ENCODE measurements at regions not wholly inside any gene's neighbourhood (a gene's known extent, or its start where the extent isn't known, plus 50 kb on each side); places are given as distances from the start of the nearest gene placed in this dataset.

GRCh38 chr4:83661359-83661758 is 125.5 kb downstream of the GPAT3 start:
- no peaks in the 10 kb centered on the region for H3K9me3 ChIP-seq (ENCODE audit: control insufficient read depth, insufficient read depth, low read depth, low read length)
- no TSS peak for BruUV-seq (replicated peaks)
- DNase-seq (ENCODE audit: low read depth, low spot score), result no peak
- H3K27me3 ChIP-seq (ENCODE audit: control insufficient read depth, insufficient read depth, low read length), result no peaks in the 10 kb centered on the region
- H3K27ac ChIP-seq (ENCODE audit: low read length), result no peak overlapping the region
- no peak overlapping the region for H3K4me3 ChIP-seq (ENCODE audit: low read depth in 2 of 2, low read length in 2 of 2)
- no peaks in the 10 kb centered on the region; the same call in 1 of the 2 replicates for H3K36me3 ChIP-seq (ENCODE audit: control insufficient read depth, insufficient read depth, low read length)
- POLR2A ChIA-PET, result no interaction called here
- intact Hi-C loops (cut with micrococcal nuclease; ENCODE audit: unreplicated experiment) (no loop called here), in situ Hi-C loops (cut with HindIII; ENCODE audit: low pct_unique_long_range_greater_than_20kb, low sequenced_read_pairs) (no loop called here)
- no peak for TF ChIP-seq POLR2AphosphoS5 (IDR thresholded peaks at IDR 0.05; ENCODE audit: low read depth, low read length)
- TF ChIP-seq REST (IDR thresholded peaks at IDR 0.05; ENCODE audit: insufficient read depth in 1 of 2, low read depth in 2 of 2, low read length in 1 of 2), result no peak
- no peak for TF ChIP-seq CTCF (IDR thresholded peaks at IDR 0.05)
- no peak for TF ChIP-seq SIN3A (IDR thresholded peaks at IDR 0.05; ENCODE audit: borderline replicate concordance, insufficient read depth, low read depth, low read length)
- no peak for TF ChIP-seq TCF7L2 (IDR thresholded peaks at IDR 0.05; ENCODE audit: low read depth, low read length)
- no peak for ATAC-seq
- CTCF ChIA-PET, result no interaction called here
- H3K4me1 ChIP-seq (ENCODE audit: control insufficient read depth, insufficient read depth, low read length), result no peaks in the 10 kb centered on the region

- ChIA-PET POLR2A (no interaction called here), CTCF (no interaction called here)
- TF ChIP-seq POLR2AphosphoS5 (IDR thresholded peaks at IDR 0.05; ENCODE audit: low read depth, low read length) (no peak), CTCF (IDR thresholded peaks at IDR 0.05) (no peak), TCF7L2 (IDR thresholded peaks at IDR 0.05; ENCODE audit: low read depth, low read length) (no peak), SIN3A (IDR thresholded peaks at IDR 0.05; ENCODE audit: borderline replicate concordance, insufficient read depth, low read depth, low read length) (no peak), REST (IDR thresholded peaks at IDR 0.05; ENCODE audit: insufficient read depth in 1 of 2, low read depth in 2 of 2, low read length in 1 of 2) (no peak)
- no peaks in the 10 kb centered on the region for H3K27me3 ChIP-seq (ENCODE audit: control insufficient read depth, insufficient read depth, low read length)
- intact Hi-C loops (cut with micrococcal nuclease; ENCODE audit: unreplicated experiment) (no loop called here), in situ Hi-C loops (cut with HindIII; ENCODE audit: low pct_unique_long_range_greater_than_20kb, low sequenced_read_pairs) (no loop called here)
- no peak overlapping the region for H3K4me3 ChIP-seq (ENCODE audit: low read depth in 2 of 2, low read length in 2 of 2)
- H3K27ac ChIP-seq (ENCODE audit: low read length), result no peak overlapping the region
- no peaks in the 10 kb centered on the region for H3K9me3 ChIP-seq (ENCODE audit: control insufficient read depth, insufficient read depth, low read depth, low read length)
- H3K36me3 ChIP-seq (ENCODE audit: control insufficient read depth, insufficient read depth, low read length), result no peaks in the 10 kb centered on the region; the same call in 1 of the 2 replicates
- ATAC-seq, result no peak
- no TSS peak for BruUV-seq (replicated peaks)
- no peak for DNase-seq (ENCODE audit: low read depth, low spot score)
- H3K4me1 ChIP-seq (ENCODE audit: control insufficient read depth, insufficient read depth, low read length), result no peaks in the 10 kb centered on the region
These were observed 124.7 kb downstream of the GPAT3 start for GRCh38 chr4:83660578-83660977.
